Activated T-cell treated with anti-CD3 and anti-CD28 coated beads for 24 hours (primary cell): ENCODE measurements at regions not wholly inside any gene's neighbourhood (a gene's known extent, or its start where the extent isn't known, plus 50 kb on each side); places are given as distances from the start of the nearest gene placed in this dataset.

Experiments used
- DNase-seq: peaks from one replicate; pipeline ENCODE4 v3.0.0-alpha.2; 2020; ENCODE audit warnings: low read depth

- DNase-seq, result no peak
Measured at GRCh38 chr2:41405441-41405840, 642.4 kb upstream of the PKDCC start.

- DNase-seq, result no peak
Measured at GRCh38 chr2:41409328-41409727, 638.5 kb upstream of the PKDCC start.

- no peak for DNase-seq
Measured at GRCh38 chr2:41410011-41410410, 637.8 kb upstream of the PKDCC start.

- DNase-seq, result no peak
Measured at GRCh38 chr2:41413813-41414485, 633.9 kb upstream of the PKDCC start.

GRCh38 chr2:41414486-41415230 is 633.2 kb upstream of the PKDCC start:
- DNase-seq, result no peak

GRCh38 chr2:41417511-41417910 is 630.3 kb upstream of the PKDCC start:
- no peak for DNase-seq

- DNase-seq, result no peak
Measured at GRCh38 chr2:41420219-41420618, 627.6 kb upstream of the PKDCC start.

- DNase-seq, result no peak
Measured at GRCh38 chr2:41420872-41421271, 626.9 kb upstream of the PKDCC start.

- DNase-seq, result no peak
Measured at GRCh38 chr2:41431756-41432155, 616.1 kb upstream of the PKDCC start.

GRCh38 chr2:41432459-41432858 is 615.4 kb upstream of the PKDCC start:
- no peak for DNase-seq

GRCh38 chr2:41434991-41435390 is 612.8 kb upstream of the PKDCC start:
- DNase-seq, result no peak

GRCh38 chr2:41441958-41442357 is 605.9 kb upstream of the PKDCC start:
- DNase-seq, result no peak

- DNase-seq, result no peak
Measured at GRCh38 chr2:41445865-41446264, 602.0 kb upstream of the PKDCC start.

GRCh38 chr2:41446266-41446665 is 601.6 kb upstream of the PKDCC start:
- DNase-seq, result no peak

- no peak for DNase-seq
Measured at GRCh38 chr2:41448221-41448620, 599.6 kb upstream of the PKDCC start.

GRCh38 chr2:41457026-41457425 is 590.8 kb upstream of the PKDCC start:
- no peak for DNase-seq

GRCh38 chr2:41460661-41461060 is 587.2 kb upstream of the PKDCC start:
- DNase-seq, result no peak

- DNase-seq, result no peak
Measured at GRCh38 chr2:41464395-41464794, 583.4 kb upstream of the PKDCC start.

GRCh38 chr2:41475959-41476358 is 571.9 kb upstream of the PKDCC start:
- no peak for DNase-seq

GRCh38 chr2:41482659-41483058 is 565.2 kb upstream of the PKDCC start:
- DNase-seq, result no peak

GRCh38 chr2:41483226-41483625 is 564.6 kb upstream of the PKDCC start:
- DNase-seq, result no peak

GRCh38 chr2:41483982-41484857 is 563.6 kb upstream of the PKDCC start:
- no peak for DNase-seq

GRCh38 chr2:41484858-41485234 is 563.0 kb upstream of the PKDCC start:
- no peak for DNase-seq
